Upper lobe of left lung (tissue), 6 donors: ENCODE measurements at regions not wholly inside any gene's neighbourhood (a gene's known extent, or its start where the extent isn't known, plus 50 kb on each side); places are given as distances from the start of the nearest gene placed in this dataset.

Experiments
- ATAC-seq, 2 donors: fragments of 200-7000 bp; cut with Tn5 transposase; one replicate each; pipeline ENCODE4 v1.9.1; 2022; ENCODE audit warnings: mild to moderate bottlenecking in 2 of 2, moderate library complexity in 2 of 2; ENCODE audit not compliant: low FRiP score in 2 of 2
- DNase-seq, 2 donors: peaks; one replicate each; pipeline ENCODE4 v3.0.0-alpha.2; 2019 to 2020
- H3K27ac ChIP-seq, 4 donors: fragments of 200-600 bp; sonication (generic); one replicate each; pipeline ENCODE4 v1.5.1; 2016 to 2019
- H3K27me3 ChIP-seq, 4 donors: fragments of 200-600 bp; sonication (generic); one replicate each; pipeline ENCODE4 v1.5.1; 2017 to 2019
- H3K36me3 ChIP-seq, 4 donors: fragments of 200-600 bp; sonication (generic); one replicate each; pipeline ENCODE4 v1.5.1; 2016 to 2019
- H3K4me1 ChIP-seq, 4 donors: fragments of 200-600 bp; sonication (generic); one replicate each; pipeline ENCODE4 v1.5.1; 2018 to 2019
- H3K4me3 ChIP-seq, 4 donors: fragments of 200-600 bp; sonication (generic); one replicate each; pipeline ENCODE4 v1.5.1; 2017 to 2019; ENCODE audit warnings: mild to moderate bottlenecking in 2 of 4, moderate library complexity in 1 of 4
- H3K9me3 ChIP-seq, 4 donors: fragments of 200-600 bp; sonication (generic); one replicate each; pipeline ENCODE4 v1.5.1; 2018 to 2019
- EP300 ChIP-seq, 4 donors: sonication (generic); formaldehyde crosslinking; IDR thresholded peaks; one replicate each; pipeline ENCODE4 v1.5.1; 2017; ENCODE audit warnings: antibody characterized with exemption in 4 of 4, control low read depth in 2 of 4
- POLR2A ChIP-seq, 4 donors: fragments of 450-650 bp; IDR thresholded peaks; one replicate each; pipeline ENCODE4 v1.5.1; 2016 to 2017; ENCODE audit warnings: antibody characterized with exemption in 4 of 4, mild to moderate bottlenecking in 2 of 4
- POLR2AphosphoS5 ChIP-seq, 2 donors: sonication (generic); formaldehyde crosslinking; IDR thresholded peaks; one replicate each; pipeline ENCODE4 v1.5.1; 2017; ENCODE audit warnings: antibody characterized with exemption in 2 of 2
- WGBS, 2 donors: methylation state at CpG; one replicate each; pipeline ENCODE4 v1.1.5; 2017 to 2018; 5-methylcytosine and 5-hydroxymethylcytosine counted together
- TF ChIP-seq, protein P1 (sequence below), 6 experiments: fragments of 450-650 bp in 4 of 6; fragments of 200-600 bp in 2 of 6; sonication (generic) in 2 of 6; IDR thresholded peaks; one replicate each; pipeline ENCODE4 v1.5.1; 2016 to 2019; ENCODE audit warnings: antibody characterized with exemption in 6 of 6
- donor health status: DM: no; HTN: no; CAD: no; lungs with moderate emphysema.
- donor health status: DM: no; HTN: yes; CAD: no; lungs with severe emphysema.

GRCh38 chr6:134593442-134593841 is 275.5 kb upstream of the SGK1 start:
- TF ChIP-seq, protein P1, sequence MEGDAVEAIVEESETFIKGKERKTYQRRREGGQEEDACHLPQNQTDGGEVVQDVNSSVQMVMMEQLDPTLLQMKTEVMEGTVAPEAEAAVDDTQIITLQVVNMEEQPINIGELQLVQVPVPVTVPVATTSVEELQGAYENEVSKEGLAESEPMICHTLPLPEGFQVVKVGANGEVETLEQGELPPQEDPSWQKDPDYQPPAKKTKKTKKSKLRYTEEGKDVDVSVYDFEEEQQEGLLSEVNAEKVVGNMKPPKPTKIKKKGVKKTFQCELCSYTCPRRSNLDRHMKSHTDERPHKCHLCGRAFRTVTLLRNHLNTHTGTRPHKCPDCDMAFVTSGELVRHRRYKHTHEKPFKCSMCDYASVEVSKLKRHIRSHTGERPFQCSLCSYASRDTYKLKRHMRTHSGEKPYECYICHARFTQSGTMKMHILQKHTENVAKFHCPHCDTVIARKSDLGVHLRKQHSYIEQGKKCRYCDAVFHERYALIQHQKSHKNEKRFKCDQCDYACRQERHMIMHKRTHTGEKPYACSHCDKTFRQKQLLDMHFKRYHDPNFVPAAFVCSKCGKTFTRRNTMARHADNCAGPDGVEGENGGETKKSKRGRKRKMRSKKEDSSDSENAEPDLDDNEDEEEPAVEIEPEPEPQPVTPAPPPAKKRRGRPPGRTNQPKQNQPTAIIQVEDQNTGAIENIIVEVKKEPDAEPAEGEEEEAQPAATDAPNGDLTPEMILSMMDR (IDR thresholded peaks at IDR 0.05): no peak
- TF ChIP-seq POLR2AphosphoS5 (IDR thresholded peaks at IDR 0.05): no peak
- no peak for TF ChIP-seq POLR2A (IDR thresholded peaks at IDR 0.05)
- TF ChIP-seq EP300 (IDR thresholded peaks at IDR 0.05): no peak
- Histone ChIP-seq H3K4me1 (no peaks in the 10 kb centered on the region), H3K27ac (no peak overlapping the region), H3K27me3 (no peaks in the 10 kb centered on the region), H3K36me3 (no peaks in the 10 kb centered on the region), H3K4me3 (no peak overlapping the region), H3K9me3 (no peaks in the 10 kb centered on the region)
- ATAC-seq (no peak), DNase-seq (no peak)
- 75 to 81% methylated on average over 3 of the region's 3 CpGs for WGBS, 2 donors

DNA sequence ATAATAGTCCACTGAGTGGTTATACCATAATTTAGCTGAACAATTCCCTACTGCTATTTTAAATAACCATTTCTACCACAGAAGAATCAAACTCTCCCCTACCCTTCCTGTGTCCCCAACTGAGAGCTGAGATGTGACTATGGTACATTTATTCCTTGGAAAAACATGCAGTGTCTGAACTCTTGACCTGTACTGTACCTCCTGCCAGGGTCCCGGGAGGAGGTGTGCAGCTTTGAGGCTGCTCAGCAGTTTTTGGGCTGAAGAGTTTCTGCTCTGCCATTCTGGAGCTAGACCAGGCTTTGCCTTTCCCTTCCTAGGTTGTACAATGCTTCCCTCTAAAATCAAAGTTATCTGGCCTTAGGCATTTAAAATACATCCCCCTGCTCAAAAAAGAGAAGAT is 275.1 kb upstream of the SGK1 start:
- Histone ChIP-seq H3K27me3 (no peaks in the 10 kb centered on the region), H3K4me1 (no peaks in the 10 kb centered on the region), H3K9me3 (no peaks in the 10 kb centered on the region), H3K4me3 (no peak overlapping the region), H3K27ac (no peak overlapping the region), H3K36me3 (no peaks in the 10 kb centered on the region)
- DNase-seq: no peak
- TF ChIP-seq, protein P1 (IDR thresholded peaks at IDR 0.05): no peak
- TF ChIP-seq POLR2AphosphoS5 (IDR thresholded peaks at IDR 0.05) (no peak), POLR2A (IDR thresholded peaks at IDR 0.05) (no peak), EP300 (IDR thresholded peaks at IDR 0.05) (no peak)
- WGBS, 2 donors: 64 to 84% methylated on average over 1 of the region's 1 CpG
- no peak for ATAC-seq

- TF ChIP-seq POLR2AphosphoS5 (IDR thresholded peaks at IDR 0.05) (no peak), POLR2A (IDR thresholded peaks at IDR 0.05) (no peak), EP300 (IDR thresholded peaks at IDR 0.05) (no peak)
- TF ChIP-seq, protein P1 (IDR thresholded peaks at IDR 0.05): no peak
- no peak for DNase-seq
- no peaks in the 10 kb centered on the region for H3K27me3 ChIP-seq
- no peak overlapping the region for H3K4me3 ChIP-seq
- no peak for ATAC-seq
- H3K4me1 ChIP-seq: no peaks in the 10 kb centered on the region
- H3K36me3 ChIP-seq: no peaks in the 10 kb centered on the region
- H3K9me3 ChIP-seq: no peaks in the 10 kb centered on the region
- WGBS, 2 donors: 90 to 93% methylated on average over 7 of the region's 7 CpGs
- H3K27ac ChIP-seq: no peak overlapping the region
Measured at GRCh38 chr6:134590449-134590848, 272.5 kb upstream of the SGK1 start.

GRCh38 chr6:134590004-134590403 is 272.1 kb upstream of the SGK1 start:
- no peaks in the 10 kb centered on the region for H3K36me3 ChIP-seq
- no peaks in the 10 kb centered on the region for H3K27me3 ChIP-seq
- TF ChIP-seq POLR2A (IDR thresholded peaks at IDR 0.05) (no peak), POLR2AphosphoS5 (IDR thresholded peaks at IDR 0.05) (no peak), EP300 (IDR thresholded peaks at IDR 0.05) (no peak)
- TF ChIP-seq, protein P1 (IDR thresholded peaks at IDR 0.05): no peak
- 96 to 97% methylated on average over 5 of the region's 5 CpGs for WGBS, 2 donors
- DNase-seq (no peak), ATAC-seq (no peak)
- no peaks in the 10 kb centered on the region for H3K4me1 ChIP-seq
- H3K4me3 ChIP-seq: no peak overlapping the region
- H3K27ac ChIP-seq: no peak overlapping the region
- H3K9me3 ChIP-seq: no peaks in the 10 kb centered on the region

DNA sequence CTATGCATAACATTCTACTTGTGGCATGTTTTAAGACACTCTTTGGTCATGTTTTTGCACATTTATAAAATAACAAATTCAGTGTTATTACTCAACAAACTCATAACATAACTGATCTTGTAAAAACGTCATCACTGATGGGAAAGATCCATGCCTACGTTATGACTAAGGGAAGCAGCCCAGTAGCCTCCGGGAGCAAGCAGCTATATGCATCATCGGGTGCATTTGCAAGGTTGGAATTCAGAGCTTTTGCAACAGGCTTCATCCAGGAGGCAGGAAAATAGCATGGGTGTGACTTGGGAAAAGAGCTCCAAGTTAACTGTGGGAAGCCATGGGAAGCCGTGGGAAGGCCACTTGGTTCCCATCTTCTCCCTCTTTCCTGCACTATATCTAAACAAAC is 271.6 kb upstream of the SGK1 start:
- Histone ChIP-seq H3K4me3 (no peak overlapping the region), H3K36me3 (no peaks in the 10 kb centered on the region), H3K4me1 (no peaks in the 10 kb centered on the region), H3K27ac (no peak overlapping the region), H3K9me3 (no peaks in the 10 kb centered on the region), H3K27me3 (no peaks in the 10 kb centered on the region)
- TF ChIP-seq POLR2AphosphoS5 (IDR thresholded peaks at IDR 0.05): no peak
- no peak for TF ChIP-seq POLR2A (IDR thresholded peaks at IDR 0.05)
- no peak for TF ChIP-seq EP300 (IDR thresholded peaks at IDR 0.05)
- TF ChIP-seq, protein P1 (IDR thresholded peaks at IDR 0.05): no peak
- DNase-seq (no peak), ATAC-seq (no peak)
- 76 to 83% methylated on average over 5 of the region's 5 CpGs for WGBS, 2 donors
